Astrocyte of the spinal cord (primary cell): ENCODE measurements at regions not wholly inside any gene's neighbourhood (a gene's known extent, or its start where the extent isn't known, plus 50 kb on each side); places are given as distances from the start of the nearest gene placed in this dataset.

ENCODE experiments used
- DNase-seq: peaks from one replicate; pipeline ENCODE4 v3.0.0; 2011; ENCODE audit warnings: low read depth, low spot score
- H3K4me3 ChIP-seq: 2 replicates; pipeline ENCODE4 v1.5.1; 2011; ENCODE audit warnings: low read depth, mild to moderate bottlenecking, low read length, moderate library complexity
- CTCF ChIP-seq: IDR thresholded peaks from 2 replicates; pipeline ENCODE4 v1.5.1; 2012; ENCODE audit warnings: low read depth, mild to moderate bottlenecking, low read length, inconsistent platforms
- in situ Hi-C: cut with HindIII; loops from 2 replicates; pipeline ENCODE4 v1.10.0; 2017; ENCODE audit warnings: low sequenced_read_pairs

- no peak for TF ChIP-seq CTCF
- in situ Hi-C loops: no loop called here
- no peak overlapping the region for H3K4me3 ChIP-seq
- no peak for DNase-seq
Observed at GRCh38 chr16:86869288-86870022, 291.1 kb downstream of the FOXL1 start.

DNA sequence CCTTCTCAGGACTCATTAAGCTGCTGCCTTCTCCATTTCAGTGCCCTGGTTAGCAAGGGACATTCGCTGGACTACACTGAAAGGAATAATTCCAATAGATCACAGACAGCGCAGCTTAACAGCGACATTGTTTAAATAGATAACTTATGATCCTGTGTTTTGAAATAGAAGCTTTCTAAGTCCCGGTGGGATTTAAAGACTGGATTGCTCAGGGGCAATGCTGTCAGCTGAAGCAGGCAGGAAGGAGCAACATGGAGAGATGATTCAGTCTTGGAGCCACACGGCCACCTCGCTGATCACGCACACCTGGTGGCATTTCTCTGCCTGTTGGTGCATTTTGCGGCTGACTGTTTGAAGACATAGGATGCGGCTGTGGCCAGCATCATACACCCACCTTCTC lies 292.0 kb downstream of the FOXL1 start:
- no peak for DNase-seq
- TF ChIP-seq CTCF: no peak
- in situ Hi-C loops: no loop called here
- no peak overlapping the region for H3K4me3 ChIP-seq

GRCh38 chr16:86872131-86872530 lies 293.8 kb downstream of the FOXL1 start:
- TF ChIP-seq CTCF: no peak
- in situ Hi-C loops: no loop called here
- H3K4me3 ChIP-seq: no peak overlapping the region
- no peak for DNase-seq

DNA sequence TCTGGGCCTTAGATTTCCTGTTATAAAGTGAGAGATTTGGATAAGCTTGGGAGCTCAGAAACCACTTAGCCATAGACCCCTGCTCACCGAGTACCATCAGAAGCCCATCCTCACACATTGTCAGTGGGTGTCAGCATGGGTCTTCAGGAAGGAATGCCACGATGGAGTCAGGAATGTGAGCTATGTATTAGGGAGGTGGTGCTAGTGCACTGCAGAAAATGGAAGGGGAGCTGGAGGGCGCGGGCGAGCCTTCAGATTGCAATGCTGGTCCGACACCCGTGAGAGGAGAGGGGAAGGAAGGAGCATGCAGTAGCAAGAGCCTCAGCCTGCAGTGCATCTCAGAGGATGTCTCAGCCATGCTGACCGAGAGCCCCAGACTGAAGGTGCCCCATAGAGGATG lies 294.5 kb downstream of the FOXL1 start:
- no peak for DNase-seq
- no peak overlapping the region for H3K4me3 ChIP-seq
- in situ Hi-C loops: no loop called here
- TF ChIP-seq CTCF: no peak

DNA sequence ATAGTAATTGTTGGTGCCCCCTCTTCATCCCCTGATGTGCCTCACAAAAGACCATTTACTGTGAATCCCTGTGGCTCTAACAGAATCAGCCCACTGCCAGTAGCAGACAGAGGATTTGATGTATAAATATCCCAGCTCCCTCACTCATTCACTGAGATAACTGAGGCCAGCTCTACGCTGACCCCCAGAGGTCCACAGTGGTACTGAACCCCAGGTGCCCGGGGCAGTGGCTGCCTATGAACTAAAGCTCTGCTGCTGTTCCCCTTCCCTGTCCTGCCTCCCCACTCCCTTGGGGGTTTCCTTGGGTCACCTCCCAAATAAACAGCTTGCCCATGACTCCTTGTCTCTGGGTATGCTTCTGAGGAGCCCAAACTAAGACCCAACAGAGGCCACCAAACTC lies 295.8 kb downstream of the FOXL1 start:
- no peak for DNase-seq
- TF ChIP-seq CTCF: peak; percentile 71
- no peak overlapping the region for H3K4me3 ChIP-seq
- in situ Hi-C loops: no loop called here

DNA sequence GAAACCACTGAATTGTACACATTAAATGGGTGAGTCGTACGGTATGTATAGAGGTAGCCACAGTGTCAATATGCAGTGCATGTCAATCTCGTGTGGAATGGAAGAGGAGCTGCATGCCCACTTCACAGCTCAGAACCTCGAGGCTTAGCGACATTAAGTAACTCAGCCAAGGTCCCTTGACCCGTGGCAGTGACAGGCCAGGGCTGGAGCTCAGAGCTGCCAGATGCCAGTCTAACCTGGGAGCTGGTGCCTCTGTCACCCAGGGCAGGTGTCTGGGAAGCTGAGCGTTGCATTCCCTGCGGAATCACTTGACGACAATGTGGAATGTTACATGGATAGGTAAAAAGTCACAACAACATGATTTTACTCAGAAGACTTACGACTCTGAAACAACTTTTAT lies 298.1 kb downstream of the FOXL1 start:
- in situ Hi-C loops: no loop called here
- no peak overlapping the region for H3K4me3 ChIP-seq
- no peak for DNase-seq
- no peak for TF ChIP-seq CTCF
